EL (cell line): ENCODE measurements at regions not wholly inside any gene's neighbourhood (a gene's known extent, or its start where the extent isn't known, plus 50 kb on each side); places are given as distances from the start of the nearest gene placed in this dataset.
A peak's percentile ranks its signal among the peaks of the same experiment; 100 is the strongest.
"Not testable (repeated sequence)": the region's sequence is repeated elsewhere in the genome, so short reads cannot be mapped to it uniquely, and the experiment has no call there.

Experiments used
- DNase-seq: peaks from one replicate; pipeline ENCODE4 v3.0.0-alpha.2; 2016

DNA sequence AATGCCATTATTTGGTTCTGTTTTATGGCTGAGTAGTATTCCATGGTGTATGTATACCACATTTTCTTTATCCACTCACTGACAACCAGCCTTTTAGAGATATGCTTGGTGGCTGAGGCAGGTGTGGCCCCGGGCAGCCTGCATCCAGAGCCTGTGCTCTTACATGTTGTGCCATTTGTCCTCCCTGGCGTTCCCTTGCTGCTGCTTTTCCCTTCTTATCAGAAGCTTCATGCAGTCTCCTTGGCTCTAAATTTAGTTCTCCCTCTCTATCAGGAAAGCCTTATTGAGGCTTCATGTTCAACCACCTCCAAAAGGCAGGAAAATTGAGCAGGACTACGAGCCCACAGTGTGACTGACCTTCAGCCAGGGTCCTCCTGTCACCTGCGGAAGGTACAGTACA lies 131.7 kb upstream of the ITGA6 start:
- no peak for DNase-seq

DNA sequence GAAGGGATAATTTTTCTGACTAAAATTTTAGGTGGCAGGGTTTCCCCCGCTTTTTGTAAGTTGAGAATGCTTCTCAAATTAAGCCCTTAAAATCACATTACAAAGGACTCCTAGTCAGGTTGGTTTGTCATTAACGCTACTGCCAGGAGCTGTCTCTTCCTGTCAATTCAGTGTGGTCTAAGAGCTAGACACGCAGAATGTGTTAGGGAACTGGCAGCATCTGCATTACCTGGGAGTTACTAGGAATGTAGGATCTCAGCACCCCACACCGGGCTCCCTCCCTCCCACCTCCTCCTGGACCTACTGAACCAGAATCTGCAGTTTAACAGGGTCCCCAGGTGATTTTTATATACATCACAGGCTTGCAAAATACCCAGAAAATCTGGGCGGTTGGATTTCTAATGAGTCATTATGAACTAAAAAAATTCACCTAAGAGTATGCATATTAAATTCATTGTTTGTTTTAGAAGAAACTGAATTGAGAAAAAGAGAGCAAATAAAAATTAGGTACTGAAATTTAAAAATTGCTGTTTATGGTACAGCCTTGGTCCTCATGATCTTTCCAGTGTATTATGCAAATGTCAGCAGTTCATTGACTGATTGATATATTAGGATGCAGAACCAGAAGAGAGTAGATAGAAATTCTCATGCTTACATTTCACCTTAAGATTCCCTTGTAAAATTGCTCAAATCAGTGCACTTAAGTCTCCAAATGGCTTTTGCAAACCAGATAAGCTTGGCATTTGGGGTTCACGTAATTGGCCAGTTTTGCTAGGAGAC lies 130.9 kb upstream of the ITGA6 start:
- no peak for DNase-seq

DNA sequence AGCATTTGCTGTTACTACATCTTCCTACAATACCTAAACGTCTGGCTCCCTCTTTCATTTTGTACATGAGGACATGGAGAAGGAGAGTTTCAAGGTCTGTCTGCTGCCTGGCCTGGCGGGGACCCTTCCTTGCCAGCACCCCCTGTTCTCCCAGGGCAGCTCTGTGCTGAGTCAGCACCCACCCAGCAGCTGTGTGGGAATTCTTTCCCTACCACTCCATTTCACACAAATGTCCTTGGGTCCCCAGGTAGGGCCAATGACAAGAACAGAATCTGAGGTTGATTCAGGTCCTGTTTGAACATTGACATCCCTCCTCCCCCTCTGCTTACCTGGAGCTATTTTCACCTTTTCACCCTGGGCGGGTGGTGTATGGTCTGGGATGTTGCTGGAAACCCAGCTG lies 129.9 kb upstream of the ITGA6 start:
- no peak for DNase-seq

DNA sequence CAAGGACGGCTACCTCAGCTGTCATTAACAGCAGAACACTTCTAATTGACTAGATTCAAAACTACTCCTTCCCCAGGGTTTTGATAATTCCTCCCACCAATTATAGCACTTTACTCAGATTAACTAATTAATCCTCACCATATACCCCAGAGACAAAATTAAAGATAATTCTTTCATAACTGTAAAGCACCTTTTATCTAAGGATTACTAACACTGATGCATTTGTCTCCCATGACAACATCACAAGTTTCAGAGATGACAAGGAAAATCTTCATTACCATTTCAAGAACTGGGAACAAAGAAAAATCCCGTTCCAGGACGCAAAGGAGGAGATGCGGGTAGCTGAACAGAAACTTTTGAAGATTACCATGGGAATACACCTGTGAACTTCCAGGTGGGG lies 129.4 kb upstream of the ITGA6 start:
- no peak for DNase-seq

DNA sequence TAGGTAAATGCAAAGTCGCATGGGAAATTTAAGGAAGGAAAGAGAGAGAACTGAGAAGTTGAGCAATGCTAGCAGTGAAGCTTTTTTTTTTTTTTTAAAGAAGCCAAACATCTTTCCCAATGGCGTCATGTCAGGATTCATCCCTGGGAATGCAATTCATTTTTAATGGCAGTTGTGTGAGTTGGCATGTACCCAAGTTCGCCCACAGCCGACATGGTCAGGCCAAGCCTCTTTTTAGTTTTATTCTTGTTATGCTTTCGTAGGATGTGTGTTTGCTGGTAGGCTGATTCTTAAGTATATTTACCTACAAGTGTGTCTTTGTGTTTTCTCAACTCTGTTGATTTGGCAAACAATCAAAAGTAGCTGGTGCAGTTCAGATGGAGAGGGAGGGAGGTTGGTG lies 127.6 kb upstream of the ITGA6 start:
- DNase-seq: no peak

DNA sequence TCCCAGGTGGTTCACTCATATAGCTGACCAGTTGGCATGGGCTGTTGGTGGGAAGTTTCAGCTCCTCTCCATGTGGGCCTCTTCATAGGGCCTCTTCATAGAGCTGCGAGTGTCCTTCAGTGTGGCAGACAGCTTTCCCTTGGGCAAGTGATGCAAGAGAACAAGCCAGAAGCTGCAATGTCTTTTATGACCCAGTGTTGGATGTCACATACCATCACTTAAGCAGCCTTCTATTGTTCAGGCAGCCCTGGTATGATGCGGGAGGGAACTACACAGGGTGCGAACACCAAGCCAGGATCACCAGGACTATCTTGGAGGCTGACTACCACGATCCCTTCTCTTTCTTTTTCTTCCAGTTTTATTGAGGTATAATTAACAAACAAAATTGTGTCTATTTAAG lies 126.5 kb upstream of the ITGA6 start:
- no peak for DNase-seq

DNA sequence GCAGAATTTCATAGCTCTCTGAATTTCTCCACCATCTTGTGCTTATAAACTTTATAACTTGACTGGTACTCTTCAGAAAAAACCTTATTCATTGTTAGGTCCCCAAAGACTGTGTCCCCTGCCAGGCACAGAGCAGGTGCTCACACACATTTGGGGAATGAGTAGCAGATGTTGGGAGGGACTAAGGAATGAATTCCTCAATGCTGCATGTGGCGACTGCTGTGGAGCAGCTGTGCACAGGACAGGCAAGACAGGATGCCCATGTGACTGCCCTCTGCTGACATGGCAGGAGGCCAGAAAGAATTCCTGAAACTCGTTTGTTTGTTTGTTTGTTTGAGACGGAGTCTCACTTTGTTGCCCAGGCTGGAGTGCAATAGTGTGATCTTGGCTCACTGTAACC lies 122.3 kb upstream of the ITGA6 start:
- no peak for DNase-seq

DNA sequence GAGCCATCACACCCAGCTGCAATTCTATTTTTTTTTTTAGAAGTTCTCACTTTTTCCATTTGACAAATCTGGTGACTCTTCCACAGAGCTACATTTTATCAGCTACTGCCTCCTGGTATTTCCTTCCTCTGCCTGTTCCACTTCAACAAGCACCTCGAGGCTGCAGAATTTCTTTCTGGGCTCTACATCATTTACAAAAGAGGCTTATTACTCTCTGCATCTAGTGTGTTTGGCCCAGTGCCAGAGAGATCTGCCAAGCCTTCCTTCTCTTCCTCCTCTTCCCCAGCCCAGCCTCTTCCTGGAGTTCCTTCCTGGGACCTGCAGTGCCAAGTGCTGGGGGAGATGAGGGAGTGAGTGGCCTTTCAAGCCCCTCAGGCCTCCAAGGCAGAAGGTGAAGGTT lies 119.6 kb upstream of the ITGA6 start:
- peak; percentile 17 for DNase-seq

DNA sequence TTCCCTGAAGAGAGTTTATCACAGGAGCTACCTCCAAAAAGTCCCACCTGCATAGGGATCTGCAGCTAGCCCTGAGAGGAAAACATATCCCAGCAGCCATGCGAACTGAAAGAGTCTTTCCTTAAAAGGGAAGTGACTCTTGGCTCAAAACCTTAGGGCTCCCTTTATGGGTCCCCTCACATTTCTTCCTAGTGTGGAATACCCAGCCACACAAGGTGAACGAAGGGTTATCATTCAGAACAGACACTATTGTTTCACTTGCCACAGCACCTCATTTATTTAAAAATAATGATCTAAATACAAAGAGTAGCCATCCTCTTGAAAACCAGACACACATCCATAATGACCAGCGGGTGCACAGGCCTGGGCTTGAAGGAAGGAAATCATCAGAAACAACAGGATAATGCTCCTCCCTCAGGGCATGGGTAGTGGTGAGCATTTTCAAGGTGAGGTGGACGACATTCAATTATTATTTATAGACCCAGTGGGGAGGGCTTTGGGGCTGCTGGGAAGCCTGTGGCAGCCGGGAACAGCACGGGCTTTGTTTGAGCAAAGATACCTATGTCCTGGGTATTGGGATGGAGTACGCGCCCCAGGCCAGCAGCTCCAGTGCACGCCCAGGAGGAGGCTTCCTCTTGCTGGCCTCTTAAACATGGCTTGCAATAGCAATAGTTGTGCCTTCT lies 119.0 kb upstream of the ITGA6 start:
- no peak for DNase-seq

DNA sequence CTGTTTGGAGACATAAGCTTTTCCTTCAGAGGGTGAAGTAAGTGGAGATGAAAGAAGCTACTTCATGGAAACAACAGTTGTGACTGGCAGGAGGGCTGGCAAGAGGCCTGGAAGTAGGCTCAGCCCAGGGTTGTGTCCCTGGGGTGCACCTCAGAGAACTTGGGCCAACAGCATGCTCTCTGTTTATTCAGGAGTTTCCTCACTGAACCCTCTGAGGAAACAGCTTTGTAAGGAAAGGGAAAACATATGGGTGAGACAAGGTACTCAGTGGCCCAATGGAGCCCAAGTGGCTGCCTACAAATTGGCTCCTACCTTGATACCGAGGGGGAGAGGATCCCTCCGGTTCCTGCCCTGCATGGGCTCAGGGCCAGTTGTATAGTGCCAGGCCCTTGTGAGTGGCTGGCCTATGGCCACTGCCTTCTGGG lies 115.5 kb upstream of the ITGA6 start:
- DNase-seq: no peak

DNA sequence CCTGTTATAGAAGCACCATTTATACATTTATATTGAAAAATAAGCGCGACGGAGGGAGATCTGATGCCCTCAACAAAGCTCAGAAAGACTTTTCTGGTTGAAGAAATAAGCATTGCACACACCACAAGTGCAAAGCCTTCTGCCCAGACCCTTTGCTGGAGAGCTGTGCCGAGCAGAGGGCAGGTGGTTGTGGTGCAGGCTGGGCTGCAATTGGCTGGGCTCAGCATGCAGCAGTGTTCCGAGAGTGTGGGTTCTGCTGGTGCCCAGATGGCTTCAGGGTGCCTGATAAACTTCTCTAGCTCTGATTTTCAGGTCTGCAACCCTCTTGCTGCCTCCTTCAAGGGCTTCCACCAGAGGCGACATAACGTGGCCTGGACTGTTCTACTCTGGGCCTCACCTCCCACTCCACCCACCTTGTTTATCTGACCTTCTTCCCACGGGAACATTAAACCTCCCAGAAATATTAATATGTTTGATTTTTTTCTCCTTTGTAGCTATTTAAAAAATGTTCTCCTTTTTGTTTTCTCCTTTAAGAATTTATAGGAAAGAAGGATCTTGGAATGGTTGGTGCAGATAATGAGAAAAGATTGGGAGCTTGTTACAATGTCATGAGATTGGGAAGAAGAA lies 113.6 kb upstream of the ITGA6 start:
- DNase-seq: no peak

DNA sequence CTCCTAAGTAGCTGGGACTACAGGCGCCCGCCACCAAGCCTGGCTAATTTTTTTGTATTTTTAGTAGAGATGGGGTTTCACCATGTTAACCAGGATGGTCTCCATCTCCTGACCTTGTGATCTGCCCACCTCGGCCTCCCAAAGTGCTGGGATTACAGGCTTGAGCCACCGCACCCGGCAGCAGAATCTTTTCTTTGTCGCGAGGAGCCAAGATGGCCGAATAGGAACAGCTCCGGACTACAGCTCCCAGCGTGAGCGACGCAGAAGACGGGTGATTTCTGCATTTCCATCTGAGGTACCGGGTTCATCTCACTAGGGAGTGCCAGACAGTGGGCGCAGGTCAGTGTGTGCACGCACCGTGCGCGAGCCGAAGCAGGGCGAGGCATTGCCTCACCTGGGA lies 112.3 kb upstream of the ITGA6 start:
- DNase-seq: not testable (repeated sequence)

DNA sequence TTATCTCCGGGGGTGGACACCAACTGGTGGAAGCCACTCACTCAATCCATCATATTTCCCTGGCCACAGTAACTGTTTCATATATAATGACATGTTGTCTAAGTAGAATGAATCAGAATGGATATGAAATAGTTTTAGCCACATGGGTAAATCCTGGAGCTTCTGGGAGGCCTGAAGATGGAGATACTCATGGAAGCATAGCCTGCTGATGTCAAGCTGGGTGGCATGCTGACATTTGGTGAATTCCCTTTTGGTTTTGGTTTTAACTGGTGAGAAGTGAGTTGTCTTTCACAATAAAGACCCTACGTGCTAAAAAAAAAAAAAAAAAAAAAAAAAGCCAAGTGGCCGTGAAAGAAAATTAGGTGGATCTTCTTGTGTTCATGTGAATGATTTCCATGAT lies 105.3 kb upstream of the ITGA6 start:
- DNase-seq: no peak

DNA sequence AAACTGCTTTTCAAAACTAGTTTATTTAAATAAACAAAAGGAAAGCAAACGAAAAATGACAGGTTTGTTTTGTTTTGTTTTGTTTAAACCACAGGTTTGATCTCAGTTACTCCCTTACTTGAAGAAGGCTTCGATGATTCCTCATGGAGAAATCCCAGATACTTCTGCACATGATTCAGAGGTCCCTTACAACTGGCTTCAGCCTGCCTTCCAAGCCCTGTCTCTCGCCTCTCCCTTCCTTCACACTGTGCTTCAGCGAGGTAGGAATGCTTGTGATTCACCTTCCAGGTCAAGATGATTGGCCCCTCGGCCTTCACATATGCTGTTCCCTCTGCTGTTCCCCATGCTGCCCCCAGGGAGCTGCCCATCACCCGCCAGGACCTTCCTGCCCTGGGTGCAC lies 104.1 kb upstream of the ITGA6 start:
- DNase-seq: no peak

DNA sequence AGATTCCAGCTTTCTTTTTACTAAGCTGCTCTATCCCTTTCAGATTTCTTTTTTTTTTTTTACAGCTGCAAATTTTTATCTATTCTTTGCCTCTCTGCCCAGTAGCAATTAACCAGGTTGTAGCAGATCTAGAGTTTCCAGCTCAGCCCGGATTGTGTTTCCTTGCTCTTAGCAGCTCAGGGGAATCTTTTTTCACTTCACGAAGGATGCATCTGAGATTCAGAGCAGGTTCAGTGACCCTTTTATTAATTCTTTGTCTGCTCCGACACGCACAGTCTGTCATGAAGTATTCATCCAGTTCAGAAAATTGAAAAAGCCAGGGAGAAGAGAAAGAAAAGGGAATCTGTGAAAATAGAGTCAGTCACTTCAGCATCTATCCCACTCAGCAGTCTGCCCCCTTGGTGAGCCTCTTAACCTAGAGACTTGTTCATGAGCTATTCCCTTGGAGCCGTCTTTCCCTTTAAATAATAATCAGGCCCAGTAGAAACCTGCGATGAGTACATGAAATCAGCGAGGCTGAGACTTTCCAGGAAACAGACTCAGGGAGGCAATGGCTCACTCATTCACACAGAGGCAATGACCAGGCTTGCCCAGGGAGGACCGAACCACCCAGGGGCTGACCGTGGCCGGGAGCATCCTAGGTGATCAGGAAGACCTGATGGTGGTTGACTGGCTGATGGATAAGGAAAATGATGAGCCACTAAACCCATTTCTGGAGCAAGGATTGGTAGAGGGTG lies 103.4 kb upstream of the ITGA6 start:
- no peak for DNase-seq

DNA sequence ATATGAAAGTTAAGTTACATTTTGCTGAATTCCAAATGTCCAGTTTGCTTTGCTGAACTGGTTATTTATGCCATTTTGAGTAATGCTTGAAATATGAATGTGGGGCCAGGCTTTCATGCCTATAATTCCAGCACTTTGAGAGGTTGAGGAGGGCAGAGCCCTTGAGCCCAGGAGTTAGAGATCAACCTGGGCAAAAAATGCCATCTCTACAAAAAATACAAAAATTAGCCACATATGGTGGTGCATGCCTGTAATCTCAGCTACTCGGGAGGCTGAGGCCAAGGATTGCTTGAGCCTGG lies 101.2 kb upstream of the ITGA6 start:
- no peak for DNase-seq

DNA sequence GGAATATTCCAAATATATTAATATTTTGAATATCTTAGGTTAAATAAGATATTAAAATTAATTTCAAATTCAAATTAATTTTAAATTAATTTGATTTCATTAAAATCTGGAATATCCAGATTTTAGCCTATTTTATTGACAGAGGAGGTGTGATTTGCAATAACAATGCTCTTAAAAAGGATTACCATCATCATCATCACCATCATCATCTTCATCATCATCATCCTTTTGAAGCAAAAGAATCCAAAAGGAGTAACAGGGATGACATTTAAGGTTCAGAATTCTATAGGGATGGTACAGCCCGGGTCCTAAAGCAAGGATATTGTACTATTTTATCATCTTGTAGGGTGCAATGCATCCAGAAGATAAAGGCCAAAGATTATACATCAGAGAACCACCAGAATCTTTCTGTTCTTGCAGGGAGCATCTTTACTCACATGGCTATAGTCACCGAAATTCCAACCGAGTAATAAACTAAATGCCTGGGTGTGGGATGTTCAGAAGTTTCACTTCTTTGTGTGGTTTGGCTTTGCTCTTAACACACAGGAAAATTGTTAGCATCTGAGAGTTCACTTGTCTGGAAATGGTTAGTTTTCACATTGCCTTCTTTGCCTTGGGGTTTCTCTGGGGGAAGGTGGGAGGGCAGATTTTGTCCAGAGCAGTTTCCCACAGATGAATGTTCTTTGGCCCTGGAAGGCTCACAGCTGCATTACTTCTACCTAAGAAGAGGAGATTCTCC lies 99.1 kb upstream of the ITGA6 start:
- DNase-seq: no peak

DNA sequence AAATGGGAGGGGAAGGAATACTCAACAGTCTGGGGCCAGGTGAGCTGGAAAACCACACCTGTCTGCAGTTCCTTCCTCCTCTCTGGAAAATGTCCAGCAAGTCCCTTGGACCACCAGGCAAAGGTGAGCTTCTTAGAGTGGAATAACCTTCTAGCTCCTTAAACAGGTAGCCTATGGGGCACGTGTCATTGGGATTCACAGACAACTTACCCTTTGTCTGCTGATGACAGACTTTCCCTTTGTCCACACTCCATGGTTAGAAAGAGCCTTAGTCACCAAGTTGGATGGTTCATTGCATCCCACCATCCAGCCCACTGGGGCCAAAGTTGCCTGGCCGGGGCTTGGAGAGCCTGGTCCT lies 98.0 kb upstream of the ITGA6 start:
- no peak for DNase-seq

DNA sequence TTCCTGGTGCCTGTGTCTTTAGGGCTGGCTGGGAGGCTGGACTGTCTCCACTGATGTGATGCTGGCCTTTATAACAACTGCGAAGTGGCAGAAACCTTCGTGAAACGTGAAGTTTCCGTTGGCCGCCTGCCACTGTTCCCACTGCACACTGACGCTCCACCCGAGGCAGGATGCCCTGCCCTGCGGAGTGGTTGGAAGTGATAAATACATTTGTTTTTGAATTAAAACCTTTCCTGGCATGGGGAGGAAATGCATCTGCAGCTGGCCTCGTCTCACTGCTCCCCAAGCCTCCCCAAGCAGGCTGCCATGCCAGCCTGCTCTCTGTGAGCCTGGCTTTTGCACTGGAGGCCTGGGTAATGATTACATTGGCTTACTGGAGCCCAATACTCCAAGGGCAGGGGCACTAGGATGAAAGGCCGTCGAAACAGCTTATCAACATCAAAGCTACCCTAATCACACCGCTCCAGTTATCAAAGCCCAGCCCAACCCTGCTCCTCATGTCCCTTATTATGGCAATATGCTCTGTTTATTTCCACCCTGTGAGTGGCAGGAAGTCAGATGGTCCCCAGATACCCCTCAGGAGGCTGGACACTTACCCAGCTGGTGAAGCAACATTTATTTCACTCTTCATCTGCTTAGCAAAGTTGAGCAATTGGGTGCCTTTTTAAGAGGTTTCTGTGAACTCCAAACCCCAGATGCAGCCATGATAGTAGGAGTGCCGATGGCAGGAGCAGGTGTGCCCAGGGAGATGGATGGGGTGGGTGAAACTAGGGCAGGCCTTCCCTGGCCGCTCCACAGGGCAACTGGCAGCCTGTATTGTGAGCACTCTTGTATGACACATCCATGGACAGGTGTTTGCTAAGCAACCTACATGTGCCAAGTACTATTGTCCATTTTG lies 97.4 kb upstream of the ITGA6 start:
- DNase-seq: no peak

DNA sequence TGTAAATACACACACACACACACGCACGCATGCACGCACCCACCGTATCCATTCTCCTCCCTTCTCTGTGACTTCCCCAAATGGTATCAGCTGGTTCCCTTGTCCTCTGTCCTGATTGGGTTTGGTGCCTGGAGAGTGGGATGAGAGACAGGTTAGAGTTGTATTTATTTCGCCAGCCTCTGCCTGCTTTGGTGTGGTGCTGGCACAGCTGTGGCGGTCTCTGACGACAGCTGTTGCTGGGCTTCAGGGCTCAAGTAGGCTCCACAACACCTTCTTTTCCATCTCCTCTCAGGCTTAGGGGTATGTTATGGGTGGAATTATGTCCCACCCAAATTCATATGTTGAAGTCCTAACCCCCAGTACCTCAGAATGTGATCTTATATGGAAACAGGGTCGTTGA lies 94.9 kb upstream of the ITGA6 start:
- DNase-seq: no peak

DNA sequence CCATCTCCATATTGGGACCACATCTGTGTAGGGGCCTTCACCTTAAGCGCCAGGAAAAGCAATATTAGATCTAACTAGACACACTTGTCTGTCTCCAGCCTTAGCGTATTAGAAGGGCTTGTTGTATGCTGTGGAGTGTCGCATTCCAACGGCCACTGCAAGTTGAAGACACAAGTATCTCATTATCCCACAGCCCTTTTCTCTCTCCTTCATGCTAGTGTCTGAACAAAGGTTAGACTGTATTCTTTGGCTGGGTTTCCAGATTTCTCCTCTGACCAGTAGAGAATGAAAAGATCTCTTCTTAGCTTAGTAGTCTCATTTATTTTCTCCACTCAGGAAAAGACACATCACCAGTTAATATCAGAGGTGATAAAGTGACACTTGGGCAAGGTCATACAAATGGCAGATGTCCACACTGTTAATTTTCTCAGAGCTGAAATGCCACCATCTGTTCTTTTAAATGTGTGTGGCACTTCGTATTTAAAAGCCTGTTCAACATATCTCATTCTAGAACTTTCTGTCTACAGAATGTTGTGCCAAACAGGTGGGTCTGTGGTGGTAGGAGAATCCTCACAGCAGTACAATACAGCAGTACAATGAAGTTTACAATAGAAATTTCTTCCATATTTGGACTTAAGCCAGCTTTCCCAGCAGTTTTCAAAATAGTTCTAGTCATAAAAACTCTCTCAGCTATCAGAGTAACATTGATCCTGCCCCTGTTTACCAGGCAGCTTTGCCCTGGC lies 94.0 kb upstream of the ITGA6 start:
- no peak for DNase-seq

DNA sequence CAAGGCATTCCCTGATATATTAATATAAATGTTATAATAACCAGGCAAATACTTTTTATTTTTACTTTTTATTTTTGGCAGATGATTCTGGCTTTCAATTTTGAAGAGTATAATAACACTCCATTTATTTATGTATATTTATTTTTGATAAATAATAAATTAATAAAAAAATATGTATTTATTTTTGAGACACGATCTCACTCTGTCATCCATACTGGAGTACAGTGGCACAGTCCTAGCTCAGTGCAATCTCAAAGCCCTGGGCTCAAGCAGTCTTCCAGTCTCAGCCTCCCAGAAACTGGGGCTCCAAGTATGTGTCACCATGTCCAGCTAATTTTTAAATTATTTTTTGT lies 93.4 kb upstream of the ITGA6 start:
- no peak for DNase-seq
